ENCODE measurements at regions not wholly inside any gene's neighbourhood (a gene's known extent, or its start where the extent isn't known, plus 50 kb on each side); places are given as distances from the start of the nearest gene placed in this dataset.

DNA sequence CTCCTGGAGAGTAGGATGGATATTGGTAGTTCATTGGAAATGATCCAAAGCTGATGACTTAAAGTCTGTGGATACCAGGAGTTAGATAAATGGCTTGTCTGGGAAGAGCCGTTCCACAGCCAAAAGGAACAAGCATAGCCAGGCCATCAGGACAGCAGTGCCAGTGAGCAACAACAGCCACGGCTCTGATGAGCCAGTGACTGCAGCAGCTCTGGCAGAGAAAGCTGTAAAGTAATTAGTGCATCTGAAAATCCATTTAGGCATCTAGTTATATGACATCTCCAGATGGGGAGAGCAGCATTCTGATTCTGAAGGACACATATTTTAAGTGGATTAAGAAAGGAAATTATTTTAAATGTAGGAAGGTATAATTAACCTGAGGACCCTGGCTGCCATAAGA lies 256.2 kb upstream of the PLXNA2 start:
- no peak for ATAC-seq
- no peak for DNase-seq
- intact Hi-C loops (cut with DNase I): no loop called here

DNA sequence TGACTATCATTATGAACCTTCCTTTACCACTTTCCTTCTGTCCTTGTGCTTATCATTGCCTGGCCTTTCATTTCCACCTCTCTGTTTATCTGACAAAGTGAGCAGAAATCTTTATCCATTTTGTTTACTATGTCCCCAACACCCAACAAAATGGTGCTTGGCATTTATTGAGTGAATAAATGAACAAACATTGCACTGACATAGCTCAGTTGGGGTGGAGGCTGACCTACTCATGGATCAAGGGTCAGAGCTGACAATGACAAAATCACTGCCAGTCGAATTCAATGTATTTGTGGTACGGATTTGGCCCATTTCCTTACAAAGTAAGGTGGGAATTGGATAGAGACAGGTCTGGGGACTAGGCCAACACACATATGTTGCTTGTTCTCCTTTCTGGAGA lies 257.4 kb upstream of the PLXNA2 start:
- H3K4me3 ChIP-seq: no peak overlapping the region
- intact Hi-C loops (cut with DNase I): no loop called here
- TF ChIP-seq, protein P1, sequence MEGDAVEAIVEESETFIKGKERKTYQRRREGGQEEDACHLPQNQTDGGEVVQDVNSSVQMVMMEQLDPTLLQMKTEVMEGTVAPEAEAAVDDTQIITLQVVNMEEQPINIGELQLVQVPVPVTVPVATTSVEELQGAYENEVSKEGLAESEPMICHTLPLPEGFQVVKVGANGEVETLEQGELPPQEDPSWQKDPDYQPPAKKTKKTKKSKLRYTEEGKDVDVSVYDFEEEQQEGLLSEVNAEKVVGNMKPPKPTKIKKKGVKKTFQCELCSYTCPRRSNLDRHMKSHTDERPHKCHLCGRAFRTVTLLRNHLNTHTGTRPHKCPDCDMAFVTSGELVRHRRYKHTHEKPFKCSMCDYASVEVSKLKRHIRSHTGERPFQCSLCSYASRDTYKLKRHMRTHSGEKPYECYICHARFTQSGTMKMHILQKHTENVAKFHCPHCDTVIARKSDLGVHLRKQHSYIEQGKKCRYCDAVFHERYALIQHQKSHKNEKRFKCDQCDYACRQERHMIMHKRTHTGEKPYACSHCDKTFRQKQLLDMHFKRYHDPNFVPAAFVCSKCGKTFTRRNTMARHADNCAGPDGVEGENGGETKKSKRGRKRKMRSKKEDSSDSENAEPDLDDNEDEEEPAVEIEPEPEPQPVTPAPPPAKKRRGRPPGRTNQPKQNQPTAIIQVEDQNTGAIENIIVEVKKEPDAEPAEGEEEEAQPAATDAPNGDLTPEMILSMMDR (IDR thresholded peaks at IDR 0.05): no peak
- H3K4me1 ChIP-seq: no peaks in the 10 kb centered on the region
- FAIRE-seq (no peak), DNase-seq (no peak), ATAC-seq (no peak)
- no peaks in the 10 kb centered on the region for H3K27me3 ChIP-seq
- H3K36me3 ChIP-seq: no peaks in the 10 kb centered on the region
- no peaks in the 10 kb centered on the region for H3K9me3 ChIP-seq
- WGBS, 2 donors: 39% methylated on average over 2 of the region's 2 CpGs
- H3K27ac ChIP-seq: no peak overlapping the region

More for the DNA sequence above, 256.2 kb upstream of the PLXNA2 start:
- no peak overlapping the region for H3K27ac ChIP-seq
- TF ChIP-seq, protein P1 (IDR thresholded peaks at IDR 0.05): no peak
- no peaks in the 10 kb centered on the region for H3K27me3 ChIP-seq
- no peaks in the 10 kb centered on the region for H3K9me3 ChIP-seq
- FAIRE-seq: no peak
- no peaks in the 10 kb centered on the region for H3K4me1 ChIP-seq
- no peak overlapping the region for H3K4me3 ChIP-seq
- H3K36me3 ChIP-seq: no peaks in the 10 kb centered on the region
- WGBS, 2 donors: 28 to 32% methylated on average over 2 of the region's 2 CpGs

DNA sequence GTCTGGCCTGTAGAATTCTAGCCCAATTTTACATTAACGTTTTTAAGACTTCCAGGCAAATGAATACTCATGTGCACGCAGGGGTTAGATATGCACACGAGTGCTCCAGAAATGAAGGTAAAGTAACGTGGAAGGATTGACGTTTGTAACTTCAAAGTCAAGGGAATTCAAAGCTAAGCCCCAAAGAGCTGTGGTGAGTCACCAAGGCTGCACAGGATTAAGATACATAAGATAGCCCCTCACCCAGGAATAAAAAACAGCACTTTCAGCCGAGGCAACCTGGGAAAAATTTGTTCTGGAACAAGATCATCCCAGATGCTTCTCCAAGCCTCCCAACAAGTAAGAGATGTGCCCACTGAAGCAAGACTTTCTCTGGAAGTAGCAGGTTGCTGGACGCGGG lies 259.6 kb upstream of the PLXNA2 start:
- intact Hi-C loops (cut with DNase I): no loop called here
- ATAC-seq (no peak), FAIRE-seq (no peak), DNase-seq (no peak)
- no peak overlapping the region for H3K4me3 ChIP-seq
- H3K9me3 ChIP-seq: no peaks in the 10 kb centered on the region
- no peaks in the 10 kb centered on the region for H3K27me3 ChIP-seq
- 60 to 66% methylated on average over 8 of the region's 8 CpGs for WGBS, 2 donors
- TF ChIP-seq, protein P1 (IDR thresholded peaks at IDR 0.05): no peak
- H3K36me3 ChIP-seq: no peaks in the 10 kb centered on the region
- H3K27ac ChIP-seq: no peak overlapping the region
- no peaks in the 10 kb centered on the region for H3K4me1 ChIP-seq

DNA sequence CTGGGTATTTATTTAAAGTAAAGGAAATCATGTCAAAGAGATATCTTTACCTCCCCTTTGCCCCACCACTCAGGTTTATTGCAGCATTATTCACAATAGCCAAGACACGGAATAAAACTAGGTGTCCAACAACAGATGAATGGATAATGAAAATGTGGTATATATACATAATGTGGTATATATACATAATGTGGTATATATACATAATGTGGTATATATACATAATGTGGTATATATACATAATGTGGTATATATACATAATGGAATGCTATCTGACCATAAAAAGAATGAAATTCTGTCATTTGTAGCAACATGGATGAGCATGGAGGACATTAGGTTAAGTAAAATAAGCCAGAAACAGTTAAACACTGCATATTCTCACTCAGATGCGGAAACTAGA lies 262.6 kb upstream of the PLXNA2 start:
- DNase-seq: no peak
- ATAC-seq: no peak
- intact Hi-C loops (cut with DNase I): no loop called here

DNA sequence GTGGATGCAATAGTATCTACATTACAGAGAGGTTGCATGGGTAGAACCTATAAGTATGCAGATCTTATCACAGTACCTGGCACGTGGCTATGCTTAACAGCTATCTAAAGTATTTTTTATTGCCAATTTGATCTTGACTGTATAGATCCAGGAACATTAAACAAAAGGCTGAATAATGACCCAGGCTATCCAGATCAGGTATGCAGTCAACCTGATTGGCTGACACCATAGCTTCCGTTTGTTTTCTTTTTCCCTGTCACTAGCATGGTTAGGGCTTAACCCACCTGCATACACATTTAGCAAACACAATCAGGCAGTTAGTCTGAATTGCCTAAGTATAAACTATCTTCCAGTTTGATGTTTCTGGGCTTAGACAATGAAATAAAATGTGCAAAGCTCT lies 264.9 kb upstream of the PLXNA2 start:
- Histone ChIP-seq H3K4me1 (no peaks in the 10 kb centered on the region), H3K36me3 (no peaks in the 10 kb centered on the region), H3K27ac (no peak overlapping the region), H3K4me3 (no peak overlapping the region), H3K27me3 (no peaks in the 10 kb centered on the region), H3K9me3 (no peaks in the 10 kb centered on the region)
- intact Hi-C loops (cut with DNase I): no loop called here
- FAIRE-seq (no peak), DNase-seq (no peak), ATAC-seq (no peak)
- TF ChIP-seq, protein P1 (IDR thresholded peaks at IDR 0.05): no peak
- 23 to 25% methylated on average over 2 of the region's 2 CpGs for WGBS, 2 donors

More for the DNA sequence above, 262.6 kb upstream of the PLXNA2 start:
- TF ChIP-seq, protein P1 (IDR thresholded peaks at IDR 0.05): no peak
- Histone ChIP-seq H3K9me3 (no peaks in the 10 kb centered on the region), H3K36me3 (no peaks in the 10 kb centered on the region), H3K27ac (no peak overlapping the region), H3K27me3 (no peaks in the 10 kb centered on the region), H3K4me3 (no peak overlapping the region), H3K4me1 (no peaks in the 10 kb centered on the region)
- no peak for FAIRE-seq
- 84 to 94% methylated on average over 2 of the region's 2 CpGs for WGBS, 2 donors
